Type B pancreatic cell (in vitro differentiated cells): ENCODE measurements at regions not wholly inside any gene's neighbourhood (a gene's known extent, or its start where the extent isn't known, plus 50 kb on each side); places are given as distances from the start of the nearest gene placed in this dataset.

Experiments used
- DNase-seq: peaks from one replicate; pipeline ENCODE4 v3.0.0; 2021; ENCODE audit warnings: mixed read lengths; ENCODE audit not compliant: unreplicated experiment; ENCODE audit errors: extremely low spot score
- H3K27ac Mint-ChIP-seq: 2 replicates; pipeline ENCODE4 v1.8.0; 2021; ENCODE audit warnings: mild to moderate bottlenecking, mixed read lengths
- H3K27me3 Mint-ChIP-seq: 2 replicates; pipeline ENCODE4 v1.8.0; 2021; ENCODE audit warnings: mixed read lengths
- H3K36me3 Mint-ChIP-seq: 2 replicates; pipeline ENCODE4 v1.8.0; 2021; ENCODE audit warnings: mixed read lengths
- H3K4me1 Mint-ChIP-seq: one replicate; pipeline ENCODE4 v1.8.0; 2021; ENCODE audit warnings: mixed read lengths; ENCODE audit not compliant: unreplicated experiment
- H3K4me3 Mint-ChIP-seq: 2 replicates; pipeline ENCODE4 v1.8.0; 2021; ENCODE audit warnings: mild to moderate bottlenecking, mixed read lengths
- H3K9me3 Mint-ChIP-seq: 2 replicates; pipeline ENCODE4 v1.8.0; 2021; ENCODE audit warnings: mixed read lengths
- CTCF ChIP-seq: fragments of 200-600 bp; sonication (generic); conservative IDR thresholded peaks from 2 replicates; pipeline ENCODE4 v1.5.0; 2021; ENCODE audit warnings: antibody characterized with exemption, mild to moderate bottlenecking

GRCh38 chr19:31838163-31838815 is 489.1 kb upstream of the TSHZ3 start:
- Mint-ChIP-seq H3K4me3 (no peak overlapping the region), H3K4me1 (peaks cover 3% of the 10 kb centered on the region), H3K36me3 (no peaks in the 10 kb centered on the region), H3K27ac (no peak overlapping the region), H3K9me3 (peaks cover 19% of the 10 kb centered on the region), H3K27me3 (peaks cover 16% of the 10 kb centered on the region)
- no peak for TF ChIP-seq CTCF
- DNase-seq = no peak

GRCh38 chr19:31840371-31840770 is 491.1 kb upstream of the TSHZ3 start:
- Mint-ChIP-seq H3K36me3 (no peaks in the 10 kb centered on the region), H3K9me3 (peaks cover 8% of the 10 kb centered on the region), H3K4me3 (no peak overlapping the region), H3K27ac (no peak overlapping the region), H3K4me1 (peaks cover 3% of the 10 kb centered on the region), H3K27me3 (peaks cover 13% of the 10 kb centered on the region)
- TF ChIP-seq CTCF = no peak
- DNase-seq = no peak

GRCh38 chr19:31841755-31842154 is 492.5 kb upstream of the TSHZ3 start:
- peaks cover 7% of the 10 kb centered on the region for H3K27me3 Mint-ChIP-seq
- no peaks in the 10 kb centered on the region for H3K9me3 Mint-ChIP-seq

GRCh38 chr19:31863122-31863521 is 482.3 kb upstream of the ZNF507 start:
- DNase-seq = no peak
- Mint-ChIP-seq H3K27me3 (peaks cover 4% of the 10 kb centered on the region), H3K27ac (no peak overlapping the region), H3K36me3 (no peaks in the 10 kb centered on the region), H3K4me1 (no peaks in the 10 kb centered on the region), H3K4me3 (no peak overlapping the region), H3K9me3 (peaks cover 13% of the 10 kb centered on the region)
- TF ChIP-seq CTCF = no peak

More at GRCh38 chr19:31841755-31842154, 492.5 kb upstream of the TSHZ3 start:
- Mint-ChIP-seq H3K27ac (no peak overlapping the region), H3K4me1 (peaks cover 3% of the 10 kb centered on the region), H3K36me3 (no peaks in the 10 kb centered on the region), H3K4me3 (no peak overlapping the region)
- DNase-seq = no peak
- TF ChIP-seq CTCF = no peak

- Mint-ChIP-seq H3K4me3 (no peak overlapping the region), H3K27ac (no peak overlapping the region), H3K9me3 (no peaks in the 10 kb centered on the region), H3K36me3 (no peaks in the 10 kb centered on the region), H3K4me1 (no peaks in the 10 kb centered on the region), H3K27me3 (peaks cover 17% of the 10 kb centered on the region)
- DNase-seq = no peak
- no peak for TF ChIP-seq CTCF
Observed at GRCh38 chr19:31874313-31874712, 471.1 kb upstream of the ZNF507 start.
